ENCODE measurements at regions not wholly inside any gene's neighbourhood (a gene's known extent, or its start where the extent isn't known, plus 50 kb on each side); places are given as distances from the start of the nearest gene placed in this dataset.

DNA sequence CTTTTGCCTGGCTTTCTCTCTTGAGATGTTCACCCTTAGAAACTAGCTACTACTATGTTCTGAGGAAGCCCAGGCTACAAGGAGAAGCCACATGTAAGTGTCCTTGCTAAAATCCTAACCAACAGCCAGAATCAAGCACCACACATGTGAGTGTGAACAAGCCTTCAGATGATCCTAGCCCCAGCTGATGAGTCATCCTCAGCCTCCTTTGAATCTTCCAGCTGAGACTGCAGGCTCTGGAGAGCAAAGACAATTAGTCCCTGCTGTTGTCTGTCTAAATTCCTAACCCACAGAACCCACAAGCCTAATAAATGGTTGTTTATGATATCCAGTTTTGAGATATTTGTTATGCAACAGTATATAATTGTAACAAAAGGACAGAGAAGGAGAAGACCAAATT, 92.8 kb upstream of the TAC1 start:
- peak in 3 of 4 experiments; percentile 1 to 19 (median 15) for DNase-seq

- DNase-seq: no peak
Measured at GRCh38 chr7:97659363-97660045, 72.4 kb upstream of the TAC1 start.

DNA sequence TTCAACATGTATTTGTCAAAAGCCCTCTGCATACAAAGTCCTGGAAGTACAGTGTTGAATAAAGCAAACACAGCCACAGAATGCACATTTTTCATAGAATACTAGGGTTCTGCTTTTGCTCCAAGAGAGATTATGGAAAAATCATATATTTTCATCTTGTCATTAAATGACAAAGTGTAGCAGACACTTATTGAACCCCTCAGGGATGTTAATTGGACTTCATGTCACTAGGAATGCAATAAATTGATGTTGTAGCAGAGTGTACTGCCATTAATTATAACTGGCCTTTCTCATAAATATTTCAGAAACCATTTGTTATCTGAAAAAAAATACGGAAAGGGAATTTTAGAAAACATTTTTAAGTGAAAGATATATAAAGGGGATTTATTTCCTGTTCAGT, 64.5 kb upstream of the TAC1 start:
- no peak for DNase-seq

- DNase-seq: no peak
Measured at GRCh38 chr7:97671571-97671970, 60.3 kb upstream of the TAC1 start.

DNA sequence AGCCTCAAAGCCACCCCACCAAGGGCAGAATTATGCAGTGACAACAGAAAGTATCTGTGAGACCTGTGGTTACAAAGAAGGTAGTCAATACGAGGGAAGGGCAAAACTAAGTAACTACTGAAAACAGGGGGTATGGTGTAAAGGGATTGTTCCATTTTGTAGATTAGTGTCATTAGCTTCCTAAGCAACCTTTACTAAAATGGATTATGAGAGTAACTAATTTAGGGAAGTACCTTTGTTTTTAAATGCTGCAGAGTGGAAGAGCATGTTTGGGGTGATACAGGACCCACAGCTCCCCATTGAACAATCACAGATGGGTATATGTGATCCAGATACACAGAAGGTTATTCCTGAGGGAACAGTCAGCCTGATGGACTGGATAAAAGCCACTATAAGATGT, 51.3 kb upstream of the TAC1 start:
- DNase-seq: no peak

Measured in suppressor macrophage (primary cell).